Loucy (cell line): ENCODE measurements at regions not wholly inside any gene's neighbourhood (a gene's known extent, or its start where the extent isn't known, plus 50 kb on each side); places are given as distances from the start of the nearest gene placed in this dataset.

Source experiments
- EZH2phosphoT487 ChIP-seq: fragments of 200-600 bp; IDR thresholded peaks from 2 replicates; pipeline ENCODE4 v1.6.1; 2018; ENCODE audit warnings: antibody characterized with exemption, mild to moderate bottlenecking, moderate library complexity, borderline replicate concordance
- TF ChIP-seq, protein P1 (sequence below): fragments of 200-600 bp; sonication (generic); conservative IDR thresholded peaks from 2 replicates; pipeline ENCODE4 v1.5.1; 2014; ENCODE audit warnings: mild to moderate bottlenecking, antibody characterized with exemption, low read length

DNA sequence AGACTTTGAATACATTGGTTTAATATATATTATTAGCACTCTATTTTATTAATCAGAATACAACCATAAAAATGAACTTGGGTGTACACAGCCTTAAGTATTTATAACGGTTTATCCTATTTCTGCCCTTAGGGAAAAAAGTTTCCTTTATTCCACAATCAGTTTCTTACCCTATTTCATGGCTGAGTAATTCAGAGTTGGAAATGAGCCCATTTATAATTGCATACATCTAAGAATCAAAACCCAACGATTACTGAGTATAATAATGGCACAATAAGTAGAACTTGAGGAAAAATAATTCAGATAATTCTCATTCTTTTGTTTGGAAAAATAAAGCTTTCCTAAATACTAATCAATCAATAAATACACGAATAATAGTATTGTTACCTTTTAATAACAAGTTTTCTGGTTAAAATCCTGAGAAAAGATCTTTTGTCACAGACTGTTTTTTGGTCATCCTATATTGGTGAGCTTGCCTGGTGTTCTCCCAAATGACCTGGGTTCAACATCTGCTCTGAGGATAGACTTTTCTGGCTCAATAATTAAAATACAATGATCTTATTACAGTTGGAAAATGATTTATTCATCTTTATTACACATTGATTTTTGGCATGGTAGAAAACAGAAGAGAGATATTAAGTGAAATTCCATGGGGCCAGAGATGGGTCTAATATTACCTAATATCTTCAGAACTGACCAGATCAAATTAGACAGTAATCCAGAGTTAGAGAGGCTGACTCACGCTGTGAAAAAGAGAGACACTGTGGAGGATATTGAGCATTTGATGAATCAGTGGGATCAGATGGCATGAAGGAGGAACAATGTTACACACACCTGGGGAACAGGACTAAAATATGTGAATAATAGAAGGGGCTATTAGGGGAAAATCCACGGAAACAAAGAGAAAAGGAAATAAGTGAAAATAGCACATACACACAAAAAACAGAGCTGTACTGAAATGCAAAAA lies 162.1 kb upstream of the TBX18 start:
- TF ChIP-seq, protein P1, sequence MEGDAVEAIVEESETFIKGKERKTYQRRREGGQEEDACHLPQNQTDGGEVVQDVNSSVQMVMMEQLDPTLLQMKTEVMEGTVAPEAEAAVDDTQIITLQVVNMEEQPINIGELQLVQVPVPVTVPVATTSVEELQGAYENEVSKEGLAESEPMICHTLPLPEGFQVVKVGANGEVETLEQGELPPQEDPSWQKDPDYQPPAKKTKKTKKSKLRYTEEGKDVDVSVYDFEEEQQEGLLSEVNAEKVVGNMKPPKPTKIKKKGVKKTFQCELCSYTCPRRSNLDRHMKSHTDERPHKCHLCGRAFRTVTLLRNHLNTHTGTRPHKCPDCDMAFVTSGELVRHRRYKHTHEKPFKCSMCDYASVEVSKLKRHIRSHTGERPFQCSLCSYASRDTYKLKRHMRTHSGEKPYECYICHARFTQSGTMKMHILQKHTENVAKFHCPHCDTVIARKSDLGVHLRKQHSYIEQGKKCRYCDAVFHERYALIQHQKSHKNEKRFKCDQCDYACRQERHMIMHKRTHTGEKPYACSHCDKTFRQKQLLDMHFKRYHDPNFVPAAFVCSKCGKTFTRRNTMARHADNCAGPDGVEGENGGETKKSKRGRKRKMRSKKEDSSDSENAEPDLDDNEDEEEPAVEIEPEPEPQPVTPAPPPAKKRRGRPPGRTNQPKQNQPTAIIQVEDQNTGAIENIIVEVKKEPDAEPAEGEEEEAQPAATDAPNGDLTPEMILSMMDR = no peak
- no peak for TF ChIP-seq EZH2phosphoT487
